ENCODE measurements at regions not wholly inside any gene's neighbourhood (a gene's known extent, or its start where the extent isn't known, plus 50 kb on each side); places are given as distances from the start of the nearest gene placed in this dataset.

GRCh38 chr19:5403968-5404640 lies 51.1 kb upstream of the ZNRF4 start (continued):
- TF ChIP-seq ZBTB7A (IDR thresholded peaks at IDR 0.05; ENCODE audit: borderline replicate concordance, control insufficient read depth, low read depth, low read length) (no peak), HDAC2 (IDR thresholded peaks at IDR 0.05) (0 out of 2 replicates have a peak, but pooled peaks have one; percentile 43), MYNN (IDR thresholded peaks at IDR 0.05) (0 out of 2 replicates have a peak, but pooled peaks have one; percentile 29), MYNN (CRISPR knock-in tag; IDR thresholded peaks at IDR 0.05) (no peak), MAZ (CRISPR knock-in tag; conservative IDR thresholded peaks at IDR 0.05 in 1 of 2, IDR thresholded peaks at IDR 0.05 in 1 of 2) (peak in 1 of 2 experiments; percentile 87; a peak in 2 of 4 replicates), ZNF146 (CRISPR knock-in tag; IDR thresholded peaks at IDR 0.05; ENCODE audit: unreplicated experiment) (peak; percentile 16), CBX1 (IDR thresholded peaks at IDR 0.05; ENCODE audit: low read depth) (no peak), TEAD1 (CRISPR knock-in tag; IDR thresholded peaks at IDR 0.05) (peak in 1 of 2 experiments; percentile 60; a peak in 1 of 4 replicates), MIER1 (IDR thresholded peaks at IDR 0.05; ENCODE audit: low read depth) (peak; percentile 98), ZNF766 (CRISPR knock-in tag; conservative IDR thresholded peaks at IDR 0.05) (peak; percentile 82), CREB3 (tag; conservative IDR thresholded peaks at IDR 0.05; ENCODE audit: low read depth) (peak; percentile 44; the same call in 1 of the 2 replicates), ZNF592 (IDR thresholded peaks at IDR 0.05) (no peak), REST (IDR thresholded peaks at IDR 0.05; ENCODE audit: borderline replicate concordance) (peak; percentile 100), REST (CRISPR knock-in tag; IDR thresholded peaks at IDR 0.05; ENCODE audit: low read depth) (peak; percentile 99), BDP1 (IDR thresholded peaks at IDR 0.05; ENCODE audit: insufficient read depth, insufficient read length) (no peak)

Data from K562 (cell line).